GM12878 (cell line): ENCODE measurements at regions not wholly inside any gene's neighbourhood (a gene's known extent, or its start where the extent isn't known, plus 50 kb on each side); places are given as distances from the start of the nearest gene placed in this dataset.

ENCODE experiments used
- ATAC-seq: fragments of 200-7000 bp; cut with Tn5 transposase; 3 replicates; pipeline ENCODE4 v1.9.1; 2020; ENCODE audit warnings: mild to moderate bottlenecking, moderate library complexity
- BruUV-seq: library from RNA; stranded (reverse); fragments of 400-500 nt; replicated peaks from 2 replicates; lab custom pipeline; 2021; lab: Mats Ljungman, UMichigan
- CTCF ChIA-PET: fragments of 300-600 bp; sonication (Branson Sonifier 250); formaldehyde crosslinking; extraction: SDS; loops from one replicate; lab custom pipeline; 2021; ENCODE audit warnings: inconsistent platforms; lab: Yijun Ruan, JAX
- POLR2A ChIA-PET: fragments of 350-600 bp; formaldehyde crosslinking; extraction: SDS; loops from one replicate; lab custom pipeline; 2021; ENCODE audit warnings: inconsistent platforms; lab: Charles Lee
- RAD21 ChIA-PET: fragments of 300-600 bp; sonication (Branson Sonifier 250); formaldehyde crosslinking; loops from one replicate; lab custom pipeline; 2023; ENCODE audit warnings: antibody characterized with exemption; ENCODE audit not compliant: unreplicated experiment; lab: Charles Lee
- SMC1A ChIA-PET: fragments of 300-600 bp; sonication (Branson Sonifier 250); formaldehyde crosslinking; loops from one replicate; lab custom pipeline; 2023; ENCODE audit not compliant: unreplicated experiment, uncharacterized antibody; lab: Charles Lee
- DNase-seq: peaks from one replicate; pipeline ENCODE4 v3.0.0-alpha.2; 2011; ENCODE audit warnings: low read depth, low spot score
- FAIRE-seq: peaks from 3 replicates; lab custom pipeline; 2011; peaks lifted over from hg19 to GRCh38; lab: Jason Lieb, UNC
- H2AFZ ChIP-seq: 2 replicates; pipeline ENCODE4 v1.6.0; 2011; ENCODE audit warnings: low read depth, low read length, control low read depth; ENCODE audit not compliant: control insufficient read depth
- H3K27ac ChIP-seq: 2 replicates; pipeline ENCODE4 v1.5.1; 2011; ENCODE audit warnings: control low read depth; ENCODE audit not compliant: control insufficient read depth, insufficient read depth
- H3K27me3 ChIP-seq, 2 experiments: replicated peaks in 1 of 2; 2 replicates each; pipeline versions ENCODE4 v1.6.0 to v1.6.1; 2011; ENCODE audit warnings: low read length in 1 of 2; ENCODE audit not compliant: control insufficient read depth in 2 of 2, insufficient read depth in 2 of 2
- H3K36me3 ChIP-seq, 2 experiments: 2 replicates each; pipeline ENCODE4 v1.5.1; 2011; ENCODE audit warnings: low read length in 1 of 2; ENCODE audit not compliant: control insufficient read depth in 2 of 2, insufficient read depth in 2 of 2
- H3K4me1 ChIP-seq: 2 replicates; pipeline ENCODE4 v1.6.1; 2011; ENCODE audit warnings: mild to moderate bottlenecking, low read length, moderate library complexity, mixed read lengths; ENCODE audit not compliant: control insufficient read depth, insufficient read depth
- H3K4me2 ChIP-seq: 2 replicates; pipeline ENCODE4 v1.6.0; 2011; ENCODE audit warnings: control low read depth; ENCODE audit not compliant: control insufficient read depth, insufficient read depth
- H3K4me3 ChIP-seq: fragments of 200-600 bp; sonication (generic); 2 replicates; pipeline ENCODE4 v1.5.1; 2016
- H3K79me2 ChIP-seq: 2 replicates; pipeline ENCODE4 v1.6.0; 2011; ENCODE audit warnings: low read length; ENCODE audit not compliant: control insufficient read depth, insufficient read depth
- H3K9ac ChIP-seq: 2 replicates; pipeline ENCODE4 v1.8.0; 2011; ENCODE audit warnings: low read length, control low read depth, mixed read lengths; ENCODE audit not compliant: control insufficient read depth, insufficient read depth
- H3K9me3 ChIP-seq: replicated peaks from 3 replicates; pipeline ENCODE4 v1.5.1; 2011; ENCODE audit warnings: mild to moderate bottlenecking, low read length; ENCODE audit not compliant: control insufficient read depth, insufficient read depth
- H4K20me1 ChIP-seq: 2 replicates; pipeline ENCODE4 v1.6.0; 2011; ENCODE audit not compliant: control insufficient read depth, insufficient read depth
- EP300 ChIP-seq, 2 experiments: fragments of 150-350 bp in 1 of 2; IDR thresholded peaks; 2 replicates each; pipeline ENCODE4 v1.6.1; 2011 to 2012; ENCODE audit warnings: low read depth in 2 of 2, low read length in 2 of 2, borderline replicate concordance in 1 of 2, improper control_type of control experiment in 1 of 2, inconsistent platforms in 1 of 2; ENCODE audit not compliant: control insufficient read depth in 1 of 2
- FOS ChIP-seq: IDR thresholded peaks from 3 replicates; pipeline ENCODE4 v1.6.1; 2011; ENCODE audit warnings: borderline replicate concordance; ENCODE audit not compliant: insufficient read length; ENCODE audit errors: extremely low read depth
- SKIL ChIP-seq: fragments of 450-650 bp; IDR thresholded peaks from 2 replicates; pipeline ENCODE4 v1.6.1; 2017; ENCODE audit warnings: mild to moderate bottlenecking, low read depth, inconsistent platforms; ENCODE audit not compliant: poor library complexity, severe bottlenecking
- SPI1 ChIP-seq: IDR thresholded peaks from 2 replicates; pipeline ENCODE4 v1.6.1; 2011; ENCODE audit warnings: low read depth, mild to moderate bottlenecking, low read length, moderate library complexity, borderline replicate concordance; ENCODE audit not compliant: insufficient read depth
- SREBF2 ChIP-seq: IDR thresholded peaks from 2 replicates; pipeline ENCODE4 v1.6.1; 2012; ENCODE audit warnings: mild to moderate bottlenecking, low read length
- TARDBP ChIP-seq: IDR thresholded peaks from 2 replicates; pipeline ENCODE4 v1.6.1; 2016; ENCODE audit warnings: borderline replicate concordance
- USF1 ChIP-seq: IDR thresholded peaks from 2 replicates; pipeline ENCODE4 v1.6.1; 2011; ENCODE audit warnings: borderline replicate concordance, low read depth, mild to moderate bottlenecking, moderate library complexity, mixed read lengths, low read length; ENCODE audit not compliant: insufficient read depth; ENCODE audit errors: extremely low read length
- ZNF24 ChIP-seq: fragments of 450-650 bp; IDR thresholded peaks from 2 replicates; pipeline ENCODE4 v1.6.1; 2017; ENCODE audit warnings: antibody characterized with exemption, mild to moderate bottlenecking
- WGBS: methylation state at CpG from one replicate; pipeline ENCODE4 v1.1.6; 2016; ENCODE audit warnings: low lambda C conversion rate; ENCODE audit not compliant: insufficient replicate concordance, insufficient coverage; ENCODE audit errors: missing lambda C conversion rate; 5-methylcytosine and 5-hydroxymethylcytosine counted together
- in situ Hi-C: fragments of 300-500 bp; cut with MboI; formaldehyde crosslinking; loops from 9 replicates; pipeline ENCODE4 v1.14.3; 2018; ENCODE audit warnings: mixed read lengths
- intact Hi-C: fragments of 100-400 bp; cut with micrococcal nuclease; formaldehyde crosslinking; loops from one replicate; pipeline ENCODE4 v1.14.2; 2022; ENCODE audit not compliant: unreplicated experiment

DNA sequence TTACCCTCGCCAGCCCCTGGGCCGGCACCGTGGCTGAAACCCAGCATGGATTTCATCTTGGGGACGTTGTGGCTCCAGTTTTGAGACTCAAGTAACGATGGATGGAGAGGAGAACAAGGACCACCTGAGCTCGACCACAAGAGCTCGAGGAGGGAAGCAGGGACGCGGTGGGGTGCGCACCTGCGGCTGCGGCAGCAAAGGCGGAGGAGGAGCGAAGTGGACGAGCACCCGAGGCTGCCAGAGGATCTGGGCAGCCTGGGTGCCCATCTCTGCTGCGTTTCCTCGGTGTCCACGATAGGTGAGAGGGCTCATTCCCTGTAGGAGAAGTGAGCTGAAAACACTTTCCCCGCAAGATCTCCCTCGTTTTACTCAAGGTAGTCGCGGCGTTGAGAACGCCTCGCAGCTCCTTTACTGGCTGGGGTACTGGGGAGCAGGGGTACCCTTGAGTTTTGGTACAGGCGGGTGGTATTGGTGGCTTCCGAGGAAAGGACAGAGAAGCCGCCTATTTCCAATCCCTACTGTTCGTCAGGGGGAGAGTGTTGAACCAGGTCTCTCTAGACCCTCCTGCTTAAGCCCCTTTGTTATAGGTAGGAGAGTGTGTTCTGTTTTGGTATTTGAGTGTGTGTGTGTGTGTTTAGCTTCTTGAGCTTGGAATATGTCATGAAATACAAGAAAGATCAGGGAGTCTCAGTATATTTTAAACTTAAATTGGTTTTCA lies 137.7 kb downstream of the TRIM27 start (continued):
- TF ChIP-seq USF1 (no peak), TARDBP (no peak), SPI1 (no peak)

- Histone ChIP-seq H3K79me2 (no peaks in the 10 kb centered on the region), H4K20me1 (no peaks in the 10 kb centered on the region), H3K9ac (no peak overlapping the region), H3K4me1 (peaks cover 3% of the 10 kb centered on the region), H2AFZ (no peak overlapping the region), H3K9me3 (no peaks in the 10 kb centered on the region; the same call in 2 of the 3 replicates), H3K4me3 (peak overlapping the region; percentile 40; the same call in 1 of the 2 replicates), H3K27ac (no peak overlapping the region), H3K4me2 (peak overlapping the region; percentile 54), H3K27me3 (peaks cover 0 to 8% of the 10 kb centered on the region in 2 experiments; a peak in 2 of 4 replicates), H3K36me3 (no peaks in the 10 kb centered on the region)
- FAIRE-seq (no peak), ATAC-seq (peak; percentile 76), DNase-seq (no peak)
- WGBS, result 42% methylated on average over 20 of the region's 20 CpGs
- TF ChIP-seq SREBF2, result peak; percentile 41; the same call in 1 of the 2 replicates
- TF ChIP-seq ZNF24, result peak; percentile 83
- no peak for TF ChIP-seq SKIL
- TF ChIP-seq EP300 (IDR thresholded peaks at IDR 0.05; ENCODE audit: borderline replicate concordance in 1 of 2, control insufficient read depth in 1 of 2, low read depth in 2 of 2, low read length in 2 of 2), result peak in 1 of 2 experiments; percentile 37; a peak in 1 of 4 replicates
- TF ChIP-seq FOS, result no peak
- ChIA-PET CTCF (no interaction called here), SMC1A (no interaction called here), RAD21 (no interaction called here), POLR2A (interaction anchor here (0.7 to 0.8 kb wide), 2 partner anchors 96 to 1033 kb away, joined by 3 to 4 read pairs; no protein-coding TSS in a partner anchor)
- in situ Hi-C loops, result no loop called here
- no TSS peak for BruUV-seq
- intact Hi-C loops, result no loop called here
Observed at GRCh38 chr6:28789553-28790083, 134.2 kb downstream of the TRIM27 start.
